ENCODE measurements at regions not wholly inside any gene's neighbourhood (a gene's known extent, or its start where the extent isn't known, plus 50 kb on each side); places are given as distances from the start of the nearest gene placed in this dataset.

- TF ChIP-seq POLR2A (IDR thresholded peaks at IDR 0.05) (no peak), CTCF (IDR thresholded peaks at IDR 0.05) (peak in 1 of 3 donors; percentile 73)
Observed at GRCh38 chr5:61658592-61659008, 326.5 kb downstream of the ZSWIM6 start.

Data from lower leg skin (tissue), 3 donors.